ENCODE measurements at regions not wholly inside any gene's neighbourhood (a gene's known extent, or its start where the extent isn't known, plus 50 kb on each side); places are given as distances from the start of the nearest gene placed in this dataset.

GRCh38 chr7:10592604-10593003, 381.1 kb upstream of the PHF14 start:
- ATAC-seq, result no peak
- CTCF ChIA-PET, result no interaction called here

DNA sequence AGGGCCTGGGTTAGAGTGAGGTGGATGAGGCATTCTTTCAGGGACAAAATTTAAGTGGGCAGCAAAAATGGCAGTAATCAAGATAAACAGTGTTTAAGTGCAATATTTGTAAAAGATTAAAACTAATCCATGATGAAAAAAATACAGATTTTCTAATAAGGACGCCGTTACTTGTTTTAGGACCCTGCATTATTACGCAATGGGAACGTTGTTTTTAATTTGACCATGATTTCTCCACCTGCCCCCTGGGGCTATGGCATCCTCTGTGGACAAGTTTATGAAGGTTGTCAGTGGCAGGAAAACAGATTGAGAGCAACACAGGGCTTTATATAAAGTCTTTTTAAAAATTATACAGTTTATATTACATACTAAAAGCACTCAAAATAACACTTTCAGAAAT, 380.6 kb upstream of the PHF14 start:
- DNase-seq (no peak), ATAC-seq (no peak)
- H3K9me3 Mint-ChIP-seq, result no peaks in the 10 kb centered on the region
- no peak overlapping the region for H3K27ac Mint-ChIP-seq
- intact Hi-C loops (cut with micrococcal nuclease), result no loop called here
- no peaks in the 10 kb centered on the region for H3K27me3 Mint-ChIP-seq
- H3K4me3 Mint-ChIP-seq, result no peak overlapping the region
- no peaks in the 10 kb centered on the region for H3K4me1 Mint-ChIP-seq (ENCODE audit: low read depth)
- no peaks in the 10 kb centered on the region for H3K36me3 Mint-ChIP-seq (ENCODE audit: low read depth)
- TF ChIP-seq, protein P1, sequence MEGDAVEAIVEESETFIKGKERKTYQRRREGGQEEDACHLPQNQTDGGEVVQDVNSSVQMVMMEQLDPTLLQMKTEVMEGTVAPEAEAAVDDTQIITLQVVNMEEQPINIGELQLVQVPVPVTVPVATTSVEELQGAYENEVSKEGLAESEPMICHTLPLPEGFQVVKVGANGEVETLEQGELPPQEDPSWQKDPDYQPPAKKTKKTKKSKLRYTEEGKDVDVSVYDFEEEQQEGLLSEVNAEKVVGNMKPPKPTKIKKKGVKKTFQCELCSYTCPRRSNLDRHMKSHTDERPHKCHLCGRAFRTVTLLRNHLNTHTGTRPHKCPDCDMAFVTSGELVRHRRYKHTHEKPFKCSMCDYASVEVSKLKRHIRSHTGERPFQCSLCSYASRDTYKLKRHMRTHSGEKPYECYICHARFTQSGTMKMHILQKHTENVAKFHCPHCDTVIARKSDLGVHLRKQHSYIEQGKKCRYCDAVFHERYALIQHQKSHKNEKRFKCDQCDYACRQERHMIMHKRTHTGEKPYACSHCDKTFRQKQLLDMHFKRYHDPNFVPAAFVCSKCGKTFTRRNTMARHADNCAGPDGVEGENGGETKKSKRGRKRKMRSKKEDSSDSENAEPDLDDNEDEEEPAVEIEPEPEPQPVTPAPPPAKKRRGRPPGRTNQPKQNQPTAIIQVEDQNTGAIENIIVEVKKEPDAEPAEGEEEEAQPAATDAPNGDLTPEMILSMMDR (IDR thresholded peaks at IDR 0.05), result no peak
- POLR2A ChIA-PET, result no interaction called here
- CTCF ChIA-PET, result no interaction called here

More at GRCh38 chr7:10592604-10593003, 381.1 kb upstream of the PHF14 start:
- H3K36me3 Mint-ChIP-seq (ENCODE audit: low read depth), result no peaks in the 10 kb centered on the region
- no peak overlapping the region for H3K4me3 Mint-ChIP-seq
- H3K4me1 Mint-ChIP-seq (ENCODE audit: low read depth), result no peaks in the 10 kb centered on the region
- intact Hi-C loops (cut with micrococcal nuclease), result no loop called here
- DNase-seq, result no peak
- no peaks in the 10 kb centered on the region for H3K27me3 Mint-ChIP-seq
- TF ChIP-seq, protein P1 (IDR thresholded peaks at IDR 0.05), result no peak
- H3K9me3 Mint-ChIP-seq, result no peaks in the 10 kb centered on the region
- POLR2A ChIA-PET, result no interaction called here
- H3K27ac Mint-ChIP-seq, result no peak overlapping the region

- POLR2A ChIA-PET, result no interaction called here
- no peak for DNase-seq
These were observed 376.8 kb upstream of the PHF14 start for GRCh38 chr7:10596827-10597226.

DNA sequence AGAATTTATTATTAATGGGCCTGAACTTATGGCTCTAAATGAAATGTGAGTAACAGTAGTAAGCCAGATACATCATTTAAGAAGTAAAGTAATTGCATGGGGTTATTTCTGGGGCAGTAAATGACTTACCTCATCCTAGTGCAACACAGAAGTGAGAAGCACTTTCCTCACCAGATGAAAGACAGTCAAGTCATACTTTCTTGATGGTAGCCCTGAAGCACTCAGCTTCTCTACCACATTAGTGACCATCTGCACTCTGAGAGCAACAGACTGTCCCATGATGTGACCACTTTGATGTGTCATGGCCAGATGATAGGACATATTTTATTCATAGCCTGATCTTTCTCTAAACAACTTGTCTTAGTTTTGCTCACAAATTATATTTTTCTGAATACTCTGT, 369.5 kb upstream of the PHF14 start:
- no peaks in the 10 kb centered on the region for H3K9me3 Mint-ChIP-seq
- H3K4me3 Mint-ChIP-seq, result no peak overlapping the region
- no peaks in the 10 kb centered on the region for H3K4me1 Mint-ChIP-seq (ENCODE audit: low read depth)
- ChIA-PET CTCF (no interaction called here), POLR2A (no interaction called here)
- ATAC-seq (no peak), DNase-seq (no peak)
- no peak overlapping the region for H3K27ac Mint-ChIP-seq
- TF ChIP-seq, protein P1 (IDR thresholded peaks at IDR 0.05), result no peak
- no peaks in the 10 kb centered on the region for H3K27me3 Mint-ChIP-seq
- intact Hi-C loops (cut with micrococcal nuclease), result no loop called here
- no peaks in the 10 kb centered on the region for H3K36me3 Mint-ChIP-seq (ENCODE audit: low read depth)

More at GRCh38 chr7:10596827-10597226, 376.8 kb upstream of the PHF14 start:
- TF ChIP-seq, protein P1 (IDR thresholded peaks at IDR 0.05), result no peak
- Mint-ChIP-seq H3K27ac (no peak overlapping the region), H3K27me3 (no peaks in the 10 kb centered on the region), H3K9me3 (no peaks in the 10 kb centered on the region), H3K4me1 (ENCODE audit: low read depth) (no peaks in the 10 kb centered on the region), H3K4me3 (no peak overlapping the region), H3K36me3 (ENCODE audit: low read depth) (no peaks in the 10 kb centered on the region)
- CTCF ChIA-PET, result interaction anchor here (0.7 kb wide), 1 partner anchor 113 kb away, joined by 3 read pairs; no protein-coding TSS in a partner anchor
- intact Hi-C loops (cut with micrococcal nuclease), result no loop called here
- no peak for ATAC-seq

DNA sequence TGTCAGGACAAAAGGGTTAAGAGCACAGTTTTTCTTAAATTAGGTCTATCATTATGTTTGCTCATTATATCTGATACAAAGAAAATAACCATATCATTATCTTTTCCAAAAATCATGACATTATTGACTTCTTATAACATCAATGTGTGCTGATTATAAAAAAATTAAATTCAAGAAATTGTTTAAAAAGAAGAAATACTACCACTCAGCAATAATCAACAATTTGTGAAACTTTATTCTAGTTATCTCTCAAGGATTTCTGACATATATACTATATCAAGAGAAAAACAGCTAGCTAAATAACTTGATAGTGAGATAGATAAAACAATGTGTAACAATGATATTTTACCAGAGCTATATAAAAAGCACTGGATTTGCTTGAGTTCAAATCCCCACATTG, 360.7 kb upstream of the PHF14 start:
- H3K9me3 Mint-ChIP-seq, result no peaks in the 10 kb centered on the region
- H3K27me3 Mint-ChIP-seq, result no peaks in the 10 kb centered on the region

More for the DNA sequence above, 360.7 kb upstream of the PHF14 start:
- ATAC-seq, result no peak
- ChIA-PET CTCF (no interaction called here), POLR2A (no interaction called here)
- no peaks in the 10 kb centered on the region for H3K36me3 Mint-ChIP-seq (ENCODE audit: low read depth)
- TF ChIP-seq, protein P1 (IDR thresholded peaks at IDR 0.05), result no peak
- no peak overlapping the region for H3K4me3 Mint-ChIP-seq
- no peak overlapping the region for H3K27ac Mint-ChIP-seq
- intact Hi-C loops (cut with micrococcal nuclease), result no loop called here
- no peaks in the 10 kb centered on the region for H3K4me1 Mint-ChIP-seq (ENCODE audit: low read depth)
- DNase-seq, result no peak
